PC-3 (cell line): ENCODE measurements at regions not wholly inside any gene's neighbourhood (a gene's known extent, or its start where the extent isn't known, plus 50 kb on each side); places are given as distances from the start of the nearest gene placed in this dataset.
A peak's percentile ranks its signal among the peaks of the same experiment; 100 is the strongest.

Experiments used
- EZH2 ChIP-seq: fragments of 300-600 bp; sonication (generic); IDR thresholded peaks from one replicate; pipeline ENCODE4 v1.6.1; 2017; ENCODE audit warnings: antibody characterized with exemption, mild to moderate bottlenecking, low read length; ENCODE audit not compliant: unreplicated experiment
- EZH2phosphoT487 ChIP-seq: fragments of 300-600 bp; sonication (generic); IDR thresholded peaks from 2 replicates; pipeline ENCODE4 v1.6.1; 2018; ENCODE audit warnings: mild to moderate bottlenecking, antibody characterized with exemption, low read length, borderline replicate concordance
- TF ChIP-seq, protein P1 (sequence below): fragments of 300-600 bp; sonication (generic); conservative IDR thresholded peaks from 2 replicates; pipeline ENCODE4 v1.5.1; 2017; ENCODE audit warnings: antibody characterized with exemption, low read depth, mild to moderate bottlenecking, low read length

DNA sequence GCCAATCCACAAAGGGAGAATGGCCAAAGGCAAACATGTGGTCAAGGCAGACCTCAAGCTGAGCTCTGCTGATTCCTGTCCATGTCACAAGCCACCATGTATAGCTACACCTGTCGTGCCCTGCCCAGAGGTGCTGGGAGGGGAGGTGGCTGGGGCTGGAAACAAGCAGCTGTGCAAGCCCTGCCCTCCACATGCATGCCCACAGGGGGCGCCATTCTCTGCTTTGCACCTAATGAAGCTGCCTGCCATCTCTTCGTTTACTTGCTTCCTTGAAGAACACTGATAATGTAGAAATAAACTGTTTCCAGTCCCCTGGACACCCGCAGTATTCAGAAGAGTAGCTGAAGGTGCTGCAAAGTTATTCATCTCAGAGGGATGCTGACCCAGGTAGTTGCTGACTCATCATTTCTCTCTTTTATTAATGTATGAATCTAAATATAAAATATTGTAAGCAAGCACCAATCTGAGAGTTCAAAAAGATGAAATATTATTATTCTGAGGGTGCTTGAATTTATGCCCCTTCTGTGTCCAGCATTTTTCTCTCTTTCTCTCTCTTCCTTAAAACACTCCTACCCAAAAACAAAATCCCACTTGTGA is 278.6 kb downstream of the ADGRA3 start:
- TF ChIP-seq, protein P1, sequence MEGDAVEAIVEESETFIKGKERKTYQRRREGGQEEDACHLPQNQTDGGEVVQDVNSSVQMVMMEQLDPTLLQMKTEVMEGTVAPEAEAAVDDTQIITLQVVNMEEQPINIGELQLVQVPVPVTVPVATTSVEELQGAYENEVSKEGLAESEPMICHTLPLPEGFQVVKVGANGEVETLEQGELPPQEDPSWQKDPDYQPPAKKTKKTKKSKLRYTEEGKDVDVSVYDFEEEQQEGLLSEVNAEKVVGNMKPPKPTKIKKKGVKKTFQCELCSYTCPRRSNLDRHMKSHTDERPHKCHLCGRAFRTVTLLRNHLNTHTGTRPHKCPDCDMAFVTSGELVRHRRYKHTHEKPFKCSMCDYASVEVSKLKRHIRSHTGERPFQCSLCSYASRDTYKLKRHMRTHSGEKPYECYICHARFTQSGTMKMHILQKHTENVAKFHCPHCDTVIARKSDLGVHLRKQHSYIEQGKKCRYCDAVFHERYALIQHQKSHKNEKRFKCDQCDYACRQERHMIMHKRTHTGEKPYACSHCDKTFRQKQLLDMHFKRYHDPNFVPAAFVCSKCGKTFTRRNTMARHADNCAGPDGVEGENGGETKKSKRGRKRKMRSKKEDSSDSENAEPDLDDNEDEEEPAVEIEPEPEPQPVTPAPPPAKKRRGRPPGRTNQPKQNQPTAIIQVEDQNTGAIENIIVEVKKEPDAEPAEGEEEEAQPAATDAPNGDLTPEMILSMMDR: peak; percentile 70
- no peak for TF ChIP-seq EZH2
- TF ChIP-seq EZH2phosphoT487: no peak
